ENCODE measurements at regions not wholly inside any gene's neighbourhood (a gene's known extent, or its start where the extent isn't known, plus 50 kb on each side); places are given as distances from the start of the nearest gene placed in this dataset.
A peak's percentile ranks its signal among the peaks of the same experiment; 100 is the strongest.
"Not testable (repeated sequence)": the region's sequence is repeated elsewhere in the genome, so short reads cannot be mapped to it uniquely, and the experiment has no call there.

DNA sequence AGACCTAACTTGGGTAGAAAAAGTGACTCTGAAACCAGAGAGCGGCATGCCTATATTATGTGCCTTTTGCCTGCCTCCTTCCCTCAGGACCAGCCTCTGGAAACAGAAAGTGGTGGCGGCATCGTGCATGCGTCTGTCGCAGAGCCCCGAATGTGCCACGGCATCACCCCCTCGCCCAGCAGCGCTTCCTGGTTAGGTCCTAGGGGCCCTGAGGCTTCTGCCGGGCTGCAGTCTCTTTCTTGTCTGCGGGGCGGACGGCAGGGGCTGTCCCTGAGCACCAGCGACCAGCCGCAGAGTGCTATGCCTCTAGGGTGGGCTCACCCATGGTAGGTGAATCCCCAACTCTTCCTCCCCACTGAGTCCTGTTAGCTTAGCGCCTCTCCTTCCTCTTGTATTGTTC, 68.7 kb downstream of the VSIG4 start:
- Histone ChIP-seq H3K36me3 (ENCODE audit: control insufficient read depth in 2 of 2, insufficient read depth in 2 of 2, low read length in 1 of 2) (no peaks in the 10 kb centered on the region), H3K4me3 (ENCODE audit: low read depth in 1 of 2, low read length in 2 of 2) (no peak overlapping the region), H3K27me3 (ENCODE audit: control insufficient read depth in 1 of 2, insufficient read depth in 2 of 2, low read length in 2 of 2) (no peaks in the 10 kb centered on the region), H3K27ac (ENCODE audit: low read depth in 2 of 2, low read length in 1 of 2) (no peak overlapping the region), H3K4me1 (ENCODE audit: control insufficient read depth in 2 of 2, insufficient read depth in 2 of 2, low read length in 1 of 2) (no peaks in the 10 kb centered on the region), H3K9me3 (ENCODE audit: control insufficient read depth in 2 of 2, insufficient read depth in 1 of 2, low read depth in 1 of 2, low read length in 1 of 2) (no peaks in the 10 kb centered on the region)
- WGBS, 2 donors = 51 to 52% methylated on average over 16 of the region's 16 CpGs

DNA sequence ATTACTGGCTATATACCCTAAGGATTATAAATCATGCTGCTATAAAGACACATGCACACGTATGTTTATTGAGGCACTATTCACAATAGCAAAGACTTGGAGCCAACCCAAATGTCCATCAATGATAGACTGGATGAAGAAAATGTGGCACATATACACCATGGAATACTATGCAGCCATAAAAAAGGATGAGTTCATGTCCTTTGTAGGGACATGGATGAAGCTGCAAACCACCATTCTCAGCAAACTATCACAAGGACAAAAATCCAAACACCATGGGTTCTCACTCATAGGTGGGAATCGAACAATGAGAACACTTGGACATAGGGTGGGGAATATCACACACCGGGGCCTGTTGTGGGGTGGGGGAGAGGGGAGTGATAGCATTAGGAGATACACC, 72.7 kb downstream of the VSIG4 start:
- not testable (repeated sequence) for H3K4me3 ChIP-seq (ENCODE audit: low read depth in 1 of 2, low read length in 2 of 2); H3K36me3 ChIP-seq (ENCODE audit: control insufficient read depth in 2 of 2, insufficient read depth in 2 of 2, low read length in 1 of 2); H3K27me3 ChIP-seq (ENCODE audit: control insufficient read depth in 1 of 2, insufficient read depth in 2 of 2, low read length in 2 of 2); H3K4me1 ChIP-seq (ENCODE audit: control insufficient read depth in 2 of 2, insufficient read depth in 2 of 2, low read length in 1 of 2); H3K9me3 ChIP-seq (ENCODE audit: control insufficient read depth in 2 of 2, insufficient read depth in 1 of 2, low read depth in 1 of 2, low read length in 1 of 2); H3K27ac ChIP-seq (ENCODE audit: low read depth in 2 of 2, low read length in 1 of 2)
- 91% methylated on average over 3 of the region's 3 CpGs for WGBS, 2 donors

- no peak overlapping the region for H3K4me3 ChIP-seq (ENCODE audit: low read depth in 1 of 2, low read length in 2 of 2)
- no peak overlapping the region for H3K27ac ChIP-seq (ENCODE audit: low read depth in 2 of 2, low read length in 1 of 2)
- no peaks in the 10 kb centered on the region for H3K36me3 ChIP-seq (ENCODE audit: control insufficient read depth in 2 of 2, insufficient read depth in 2 of 2, low read length in 1 of 2)
- no peaks in the 10 kb centered on the region for H3K27me3 ChIP-seq (ENCODE audit: control insufficient read depth in 1 of 2, insufficient read depth in 2 of 2, low read length in 2 of 2)
- no peaks in the 10 kb centered on the region for H3K9me3 ChIP-seq (ENCODE audit: control insufficient read depth in 2 of 2, insufficient read depth in 1 of 2, low read depth in 1 of 2, low read length in 1 of 2)
- H3K4me1 ChIP-seq (ENCODE audit: control insufficient read depth in 2 of 2, insufficient read depth in 2 of 2, low read length in 1 of 2) = no peaks in the 10 kb centered on the region
- 80 to 86% methylated on average over 2 of the region's 2 CpGs for WGBS, 2 donors
These were observed 78.2 kb downstream of the VSIG4 start for GRCh38 chrX:65961714-65962113.

DNA sequence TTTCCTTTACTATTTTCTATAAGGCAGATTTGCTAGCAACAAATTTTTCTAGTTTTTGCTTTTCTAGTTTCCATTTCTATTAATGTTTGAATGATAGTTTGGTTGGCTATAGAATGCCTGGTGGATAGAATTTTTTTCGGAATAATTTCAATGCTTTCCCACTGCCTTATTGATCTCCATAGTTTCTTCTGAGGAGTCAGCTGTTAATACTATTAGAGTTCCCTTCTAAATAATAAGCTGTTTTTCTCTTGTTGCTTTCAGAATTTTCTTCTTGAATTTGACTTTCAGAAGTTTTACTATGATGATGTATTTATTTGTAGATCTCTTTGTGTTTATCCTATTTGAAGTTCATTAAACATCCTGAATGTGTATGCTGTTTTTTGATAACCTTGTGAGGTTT, 91.8 kb downstream of the VSIG4 start:
- Histone ChIP-seq H3K27ac (ENCODE audit: low read depth in 2 of 2, low read length in 1 of 2) (no peak overlapping the region), H3K4me1 (ENCODE audit: control insufficient read depth in 2 of 2, insufficient read depth in 2 of 2, low read length in 1 of 2) (no peaks in the 10 kb centered on the region), H3K9me3 (ENCODE audit: control insufficient read depth in 2 of 2, insufficient read depth in 1 of 2, low read depth in 1 of 2, low read length in 1 of 2) (no peaks in the 10 kb centered on the region), H3K36me3 (ENCODE audit: control insufficient read depth in 2 of 2, insufficient read depth in 2 of 2, low read length in 1 of 2) (no peaks in the 10 kb centered on the region), H3K4me3 (ENCODE audit: low read depth in 1 of 2, low read length in 2 of 2) (no peak overlapping the region), H3K27me3 (ENCODE audit: control insufficient read depth in 1 of 2, insufficient read depth in 2 of 2, low read length in 2 of 2) (no peaks in the 10 kb centered on the region)
- 79 to 95% methylated on average over 1 of the region's 1 CpG for WGBS, 2 donors

DNA sequence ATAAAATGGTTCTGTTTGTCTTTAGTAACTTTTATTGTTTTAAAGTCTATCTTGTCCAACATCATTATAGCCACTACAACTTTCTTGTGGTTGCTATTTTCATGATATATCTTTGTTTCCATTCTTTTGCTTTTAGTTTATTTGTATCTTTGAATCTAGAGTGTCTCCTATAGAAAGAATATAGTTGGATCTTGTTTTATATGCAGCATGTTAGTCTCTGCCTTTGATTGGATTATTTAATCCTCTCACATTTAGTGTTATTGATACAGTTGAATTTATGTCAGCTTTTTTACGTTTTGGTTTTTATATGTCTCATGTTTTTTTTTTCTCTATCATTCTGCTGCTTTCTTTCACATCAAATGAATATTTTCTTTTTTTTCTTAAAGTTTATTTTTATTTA, 98.1 kb downstream of the VSIG4 start:
- 45 to 79% methylated on average over 1 of the region's 1 CpG for WGBS, 2 donors
- Histone ChIP-seq H3K36me3 (ENCODE audit: control insufficient read depth in 2 of 2, insufficient read depth in 2 of 2, low read length in 1 of 2) (no peaks in the 10 kb centered on the region), H3K4me1 (ENCODE audit: control insufficient read depth in 2 of 2, insufficient read depth in 2 of 2, low read length in 1 of 2) (no peaks in the 10 kb centered on the region), H3K4me3 (ENCODE audit: low read depth in 1 of 2, low read length in 2 of 2) (no peak overlapping the region), H3K27me3 (ENCODE audit: control insufficient read depth in 1 of 2, insufficient read depth in 2 of 2, low read length in 2 of 2) (no peaks in the 10 kb centered on the region), H3K27ac (ENCODE audit: low read depth in 2 of 2, low read length in 1 of 2) (no peak overlapping the region), H3K9me3 (ENCODE audit: control insufficient read depth in 2 of 2, insufficient read depth in 1 of 2, low read depth in 1 of 2, low read length in 1 of 2) (no peaks in the 10 kb centered on the region)

- no peaks in the 10 kb centered on the region for H3K36me3 ChIP-seq (ENCODE audit: control insufficient read depth in 2 of 2, insufficient read depth in 2 of 2, low read length in 1 of 2)
- peaks cover 3 to 8% of the 10 kb centered on the region in 2 donors for H3K9me3 ChIP-seq (ENCODE audit: control insufficient read depth in 2 of 2, insufficient read depth in 1 of 2, low read depth in 1 of 2, low read length in 1 of 2)
- no peak overlapping the region for H3K4me3 ChIP-seq (ENCODE audit: low read depth in 1 of 2, low read length in 2 of 2)
- no peaks in the 10 kb centered on the region for H3K4me1 ChIP-seq (ENCODE audit: control insufficient read depth in 2 of 2, insufficient read depth in 2 of 2, low read length in 1 of 2)
- WGBS, 2 donors = 62 to 83% methylated on average over 2 of the region's 2 CpGs
- H3K27ac ChIP-seq (ENCODE audit: low read depth in 2 of 2, low read length in 1 of 2) = no peak overlapping the region
- no peaks in the 10 kb centered on the region for H3K27me3 ChIP-seq (ENCODE audit: control insufficient read depth in 1 of 2, insufficient read depth in 2 of 2, low read length in 2 of 2)
These were observed 106.7 kb downstream of the VSIG4 start for GRCh38 chrX:65933085-65933589.

DNA sequence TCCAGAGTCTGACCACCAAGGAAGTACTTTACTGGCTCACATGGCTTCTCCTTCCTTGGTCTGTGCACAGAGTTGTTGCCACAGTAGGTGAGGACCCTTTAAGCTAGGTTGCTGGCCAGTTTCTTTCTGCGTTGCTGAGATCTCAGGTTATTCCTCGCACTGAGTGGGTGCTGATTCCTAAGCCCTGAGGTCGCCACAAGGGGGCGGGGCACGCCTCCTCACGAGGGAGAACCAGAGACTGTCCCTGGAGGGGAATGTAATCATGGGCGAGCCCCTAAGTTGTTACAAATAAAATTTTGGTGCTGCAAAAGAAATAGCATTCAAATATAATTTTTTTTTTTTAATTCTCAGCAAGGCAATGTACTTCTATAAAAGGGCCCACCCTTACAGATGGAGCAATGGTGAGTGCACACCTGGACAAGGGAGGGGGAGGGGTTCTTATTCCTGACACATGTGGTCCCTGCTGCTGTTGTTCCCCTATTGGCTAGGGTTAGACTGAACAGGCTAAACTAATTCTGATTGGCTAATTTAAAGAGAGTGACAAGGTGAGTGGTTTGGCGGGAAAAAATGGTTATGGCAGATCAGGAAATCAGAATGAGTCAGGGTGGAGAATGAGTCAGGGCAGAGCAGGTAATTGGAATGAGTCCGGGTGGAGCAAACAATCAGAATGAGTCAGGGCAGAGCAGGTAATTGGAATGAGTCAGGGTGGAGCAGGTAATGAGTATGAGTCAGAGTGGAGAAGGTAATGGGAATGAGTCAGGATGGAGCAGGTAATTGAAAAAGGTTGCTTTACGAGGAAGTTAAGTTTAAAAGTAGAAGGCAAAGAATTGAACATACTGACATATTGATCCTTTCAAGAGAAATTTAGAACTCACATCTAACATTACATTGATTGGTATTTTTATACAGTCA, 107.5 kb downstream of the VSIG4 start:
- Histone ChIP-seq H3K4me3 (ENCODE audit: low read depth in 1 of 2, low read length in 2 of 2) (no peak overlapping the region), H3K36me3 (ENCODE audit: control insufficient read depth in 2 of 2, insufficient read depth in 2 of 2, low read length in 1 of 2) (no peaks in the 10 kb centered on the region), H3K4me1 (ENCODE audit: control insufficient read depth in 2 of 2, insufficient read depth in 2 of 2, low read length in 1 of 2) (no peaks in the 10 kb centered on the region), H3K9me3 (ENCODE audit: control insufficient read depth in 2 of 2, insufficient read depth in 1 of 2, low read depth in 1 of 2, low read length in 1 of 2) (peaks cover 3 to 8% of the 10 kb centered on the region in 2 donors), H3K27ac (ENCODE audit: low read depth in 2 of 2, low read length in 1 of 2) (peak overlapping the region in 1 of 2 donors; percentile 55), H3K27me3 (ENCODE audit: control insufficient read depth in 1 of 2, insufficient read depth in 2 of 2, low read length in 2 of 2) (no peaks in the 10 kb centered on the region)
- WGBS, 2 donors = 65 to 72% methylated on average over 10 of the region's 10 CpGs

DNA sequence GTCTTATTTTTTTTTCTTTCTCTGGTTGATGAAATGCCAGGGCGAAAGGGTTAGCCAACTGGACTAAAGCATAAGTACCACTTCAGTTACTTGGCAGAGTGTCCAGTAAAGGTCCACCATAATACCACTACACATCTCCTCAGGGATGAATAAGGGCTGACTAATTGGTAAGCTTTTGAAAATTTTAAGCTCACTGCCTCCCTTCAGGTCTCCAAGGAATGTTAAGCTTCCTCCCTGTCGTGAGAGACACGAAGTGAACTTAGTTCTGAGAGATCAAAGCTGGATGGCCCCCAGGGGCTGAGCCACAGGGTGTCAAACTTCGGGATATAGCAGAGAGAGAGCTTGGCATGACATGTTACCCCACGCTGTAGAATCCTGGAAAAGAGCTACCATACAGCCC, 111.4 kb downstream of the VSIG4 start:
- Histone ChIP-seq H3K27me3 (ENCODE audit: control insufficient read depth in 1 of 2, insufficient read depth in 2 of 2, low read length in 2 of 2) (no peaks in the 10 kb centered on the region), H3K36me3 (ENCODE audit: control insufficient read depth in 2 of 2, insufficient read depth in 2 of 2, low read length in 1 of 2) (no peaks in the 10 kb centered on the region), H3K4me3 (ENCODE audit: low read depth in 1 of 2, low read length in 2 of 2) (no peak overlapping the region), H3K27ac (ENCODE audit: low read depth in 2 of 2, low read length in 1 of 2) (no peak overlapping the region), H3K4me1 (ENCODE audit: control insufficient read depth in 2 of 2, insufficient read depth in 2 of 2, low read length in 1 of 2) (peaks cover 0 to 5% of the 10 kb centered on the region in 2 donors), H3K9me3 (ENCODE audit: control insufficient read depth in 2 of 2, insufficient read depth in 1 of 2, low read depth in 1 of 2, low read length in 1 of 2) (peaks cover 3 to 8% of the 10 kb centered on the region in 2 donors)
- WGBS, 2 donors = 46 to 53% methylated on average over 5 of the region's 5 CpGs

GRCh38 chrX:65927386-65927785, 112.5 kb downstream of the VSIG4 start:
- H3K4me1 ChIP-seq (ENCODE audit: control insufficient read depth in 2 of 2, insufficient read depth in 2 of 2, low read length in 1 of 2); H3K4me3 ChIP-seq (ENCODE audit: low read depth in 1 of 2, low read length in 2 of 2); H3K27me3 ChIP-seq (ENCODE audit: control insufficient read depth in 1 of 2, insufficient read depth in 2 of 2, low read length in 2 of 2); H3K27ac ChIP-seq (ENCODE audit: low read depth in 2 of 2, low read length in 1 of 2); H3K36me3 ChIP-seq (ENCODE audit: control insufficient read depth in 2 of 2, insufficient read depth in 2 of 2, low read length in 1 of 2); H3K9me3 ChIP-seq (ENCODE audit: control insufficient read depth in 2 of 2, insufficient read depth in 1 of 2, low read depth in 1 of 2, low read length in 1 of 2): not testable (repeated sequence)
- 63 to 68% methylated on average over 3 of the region's 3 CpGs for WGBS, 2 donors

All from esophagus (tissue), 2 donors.